ENCODE measurements at regions not wholly inside any gene's neighbourhood (a gene's known extent, or its start where the extent isn't known, plus 50 kb on each side); places are given as distances from the start of the nearest gene placed in this dataset.
"Not testable (repeated sequence)": the region's sequence is repeated elsewhere in the genome, so short reads cannot be mapped to it uniquely, and the experiment has no call there.

GRCh38 chr2:175729049-175729706 lies 272.9 kb downstream of the LNPK start:
- no peaks in the 10 kb centered on the region for H3K36me3 ChIP-seq
- H3K9ac ChIP-seq: no peak overlapping the region
- TF ChIP-seq Cebpa-rat (IDR thresholded peaks at IDR 0.05): no peak
- no peak overlapping the region for H3K27ac ChIP-seq
- H3K27me3 ChIP-seq: no peaks in the 10 kb centered on the region
- no peaks in the 10 kb centered on the region; a peak in 2 of 22 replicates for H3K9me3 ChIP-seq (replicated peaks in 1 of 11)
- no peaks in the 10 kb centered on the region for H4K20me1 ChIP-seq
- no peak overlapping the region for H3K4me3 ChIP-seq
- no peaks in the 10 kb centered on the region for H3K4me1 ChIP-seq
- no peak overlapping the region for H3K4me2 ChIP-seq

DNA sequence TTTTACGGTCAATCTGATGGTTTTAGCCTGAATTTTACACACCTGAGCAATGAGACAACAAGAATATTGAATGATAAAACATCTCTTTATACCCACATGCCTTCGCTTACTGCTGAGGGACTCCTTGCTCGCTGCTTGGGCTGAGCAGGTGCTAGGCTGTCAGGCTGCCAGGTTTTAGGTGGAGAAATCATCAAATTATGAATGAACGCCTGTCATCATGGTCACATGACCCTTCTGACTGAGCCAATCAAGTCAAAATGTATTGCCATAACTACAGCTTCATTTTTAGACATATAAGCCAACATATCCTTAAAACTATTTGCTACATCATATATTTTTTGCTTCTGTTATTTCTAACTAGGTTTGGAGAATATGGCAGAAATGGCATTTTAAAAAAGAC lies 274.0 kb downstream of the LNPK start:
- no peaks in the 10 kb centered on the region for H3K36me3 ChIP-seq
- peaks cover 0 to 4% (median 0%) of the 10 kb centered on the region in 11 experiments; a peak in 3 of 22 replicates for H3K9me3 ChIP-seq (replicated peaks in 1 of 11)
- no peaks in the 10 kb centered on the region for H4K20me1 ChIP-seq
- H3K4me2 ChIP-seq: no peak overlapping the region
- no peak overlapping the region for H3K27ac ChIP-seq
- H3K4me1 ChIP-seq: no peaks in the 10 kb centered on the region
- TF ChIP-seq Cebpa-rat (IDR thresholded peaks at IDR 0.05): no peak
- H3K27me3 ChIP-seq: no peaks in the 10 kb centered on the region
- no peak overlapping the region for H3K9ac ChIP-seq
- no peak overlapping the region for H3K4me3 ChIP-seq

GRCh38 chr2:175726223-175726622 lies 275.8 kb downstream of the LNPK start:
- H3K4me3 ChIP-seq: no peak overlapping the region
- no peak for TF ChIP-seq Cebpa-rat (IDR thresholded peaks at IDR 0.05)

DNA sequence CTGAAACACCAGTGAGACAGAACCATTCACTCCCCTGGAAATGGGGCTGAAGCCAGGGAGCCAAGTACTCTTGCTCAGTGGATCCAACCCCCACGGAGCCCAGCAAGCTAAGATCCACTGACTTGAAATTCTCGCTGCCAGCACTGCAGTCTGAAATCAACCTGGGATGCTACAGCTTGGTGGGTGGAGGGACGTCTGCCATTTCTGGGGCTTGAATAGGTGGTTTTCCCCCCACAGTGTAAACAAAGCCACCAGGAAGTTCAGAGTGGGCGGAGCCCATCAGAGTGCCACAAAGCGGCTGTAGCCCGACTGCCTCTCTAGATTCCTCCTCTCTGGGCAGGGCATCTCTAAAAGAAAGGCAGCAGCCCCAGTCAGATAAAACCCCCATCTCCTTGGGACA lies 292.8 kb downstream of the LNPK start:
- Histone ChIP-seq H3K4me3 (no peak overlapping the region), H3K27me3 (no peaks in the 10 kb centered on the region), H3K9ac (no peak overlapping the region), H3K36me3 (no peaks in the 10 kb centered on the region), H3K4me1 (no peaks in the 10 kb centered on the region), H3K4me2 (no peak overlapping the region), H3K9me3 (replicated peaks in 1 of 11) (peaks cover 0 to 5% (median 0%) of the 10 kb centered on the region in 11 experiments; a peak in 1 of 22 replicates), H3K27ac (no peak overlapping the region), H4K20me1 (no peaks in the 10 kb centered on the region)
- TF ChIP-seq Cebpa-rat (IDR thresholded peaks at IDR 0.05): no peak

More at GRCh38 chr2:175726223-175726622, 275.8 kb downstream of the LNPK start:
- H3K27me3 ChIP-seq: no peaks in the 10 kb centered on the region
- H3K36me3 ChIP-seq: no peaks in the 10 kb centered on the region
- H4K20me1 ChIP-seq: no peaks in the 10 kb centered on the region
- H3K9ac ChIP-seq: no peak overlapping the region
- no peak overlapping the region for H3K27ac ChIP-seq
- peaks cover 0 to 8% (median 0%) of the 10 kb centered on the region in 11 experiments; a peak in 4 of 22 replicates for H3K9me3 ChIP-seq (replicated peaks in 1 of 11)
- no peaks in the 10 kb centered on the region for H3K4me1 ChIP-seq
- H3K4me2 ChIP-seq: no peak overlapping the region

DNA sequence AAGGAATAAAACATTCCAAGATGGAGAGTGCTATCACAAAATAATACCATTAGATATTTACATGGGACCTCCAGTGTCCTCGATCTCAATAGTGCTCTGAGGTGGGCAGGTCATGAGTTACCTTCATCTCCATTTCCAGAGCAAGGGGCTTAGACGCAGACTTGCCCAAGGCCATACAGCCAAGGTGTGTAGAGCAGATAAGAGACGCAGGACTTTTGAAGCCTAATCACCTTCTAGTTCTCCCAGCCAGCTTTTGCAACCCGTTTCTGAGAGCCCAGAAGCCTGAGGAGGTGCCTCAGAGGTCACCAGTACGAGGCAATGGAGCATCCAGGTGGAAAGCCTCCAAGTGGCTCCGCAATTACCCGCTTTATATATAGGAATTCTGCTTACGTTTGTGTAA lies 294.7 kb downstream of the LNPK start:
- no peaks in the 10 kb centered on the region for H4K20me1 ChIP-seq
- H3K4me3 ChIP-seq: no peak overlapping the region
- H3K9ac ChIP-seq: no peak overlapping the region
- H3K4me2 ChIP-seq: no peak overlapping the region
- H3K27me3 ChIP-seq: no peaks in the 10 kb centered on the region
- H3K27ac ChIP-seq: no peak overlapping the region
- no peaks in the 10 kb centered on the region for H3K4me1 ChIP-seq
- H3K36me3 ChIP-seq: no peaks in the 10 kb centered on the region
- TF ChIP-seq Cebpa-rat (IDR thresholded peaks at IDR 0.05): no peak
- H3K9me3 ChIP-seq (replicated peaks in 1 of 11): peaks cover 0 to 5% (median 0%) of the 10 kb centered on the region in 11 experiments; a peak in 1 of 22 replicates

- H3K4me3 ChIP-seq, H3K27me3 ChIP-seq: not testable (repeated sequence)
Measured at GRCh38 chr2:175704568-175704967, 297.5 kb downstream of the LNPK start.

GRCh38 chr2:175698061-175698460 lies 304.0 kb downstream of the LNPK start:
- TF ChIP-seq Cebpa-rat (IDR thresholded peaks at IDR 0.05): no peak
- no peaks in the 10 kb centered on the region for H3K9me3 ChIP-seq (replicated peaks in 1 of 11)
- no peak overlapping the region for H3K9ac ChIP-seq
- H3K27ac ChIP-seq: no peak overlapping the region
- peak overlapping the region in 3 of 11 experiments; percentile 14 to 24 (median 22); a peak in 1 of 22 replicates for H3K4me2 ChIP-seq
- H3K4me3 ChIP-seq: no peak overlapping the region
- no peaks in the 10 kb centered on the region for H3K27me3 ChIP-seq
- peaks cover 0 to 17% (median 7%) of the 10 kb centered on the region in 10 experiments; a peak in 8 of 20 replicates for H3K4me1 ChIP-seq
- no peaks in the 10 kb centered on the region for H4K20me1 ChIP-seq
- H3K36me3 ChIP-seq: no peaks in the 10 kb centered on the region

More at GRCh38 chr2:175704568-175704967, 297.5 kb downstream of the LNPK start:
- not testable (repeated sequence) for H3K36me3 ChIP-seq; H3K27ac ChIP-seq; H3K9me3 ChIP-seq (replicated peaks in 1 of 11); H3K4me1 ChIP-seq; H3K9ac ChIP-seq; H3K4me2 ChIP-seq; H4K20me1 ChIP-seq

DNA sequence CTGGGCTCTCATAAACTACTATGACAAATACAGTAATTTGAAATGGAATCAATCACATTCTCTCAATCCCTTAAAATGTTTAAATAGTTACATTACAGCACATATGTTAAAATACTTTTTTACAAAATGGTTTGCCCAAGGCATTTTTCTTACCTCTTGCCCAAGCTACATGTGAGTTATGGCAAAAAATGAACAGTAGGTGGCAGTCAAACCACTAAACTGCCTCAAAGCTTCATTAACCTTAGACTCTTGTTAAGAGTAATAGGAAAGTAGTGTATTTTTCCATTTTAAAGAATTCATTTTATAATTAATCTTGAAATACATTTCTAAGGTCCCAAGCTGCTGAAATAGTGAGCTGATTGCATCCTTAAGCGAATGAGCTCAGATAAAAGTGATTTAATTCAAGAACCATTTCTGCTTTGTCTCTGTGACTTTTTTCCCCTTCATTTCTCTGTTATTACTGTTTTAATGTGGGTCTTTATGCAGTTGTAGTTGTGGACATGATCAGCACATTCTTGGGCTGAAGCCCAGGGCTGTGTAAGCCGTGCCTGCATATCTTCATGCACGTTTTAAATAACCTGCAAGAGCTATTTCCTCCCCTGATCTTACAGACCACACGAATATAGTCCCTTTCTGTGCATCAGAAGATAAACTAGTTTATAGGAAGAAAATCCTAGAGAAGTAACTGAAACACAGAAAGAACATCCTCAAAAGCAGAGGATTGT lies 311.8 kb downstream of the LNPK start:
- Histone ChIP-seq H3K4me2 (no peak overlapping the region), H3K9ac (no peak overlapping the region), H3K4me3 (no peak overlapping the region), H4K20me1 (no peaks in the 10 kb centered on the region; a peak in 1 of 22 replicates), H3K27ac (no peak overlapping the region), H3K9me3 (replicated peaks in 1 of 11) (no peaks in the 10 kb centered on the region), H3K4me1 (peaks cover 0 to 7% (median 3%) of the 10 kb centered on the region in 10 experiments; a peak in 8 of 20 replicates), H3K27me3 (no peaks in the 10 kb centered on the region), H3K36me3 (no peaks in the 10 kb centered on the region)
- no peak for TF ChIP-seq Cebpa-rat (IDR thresholded peaks at IDR 0.05)

DNA sequence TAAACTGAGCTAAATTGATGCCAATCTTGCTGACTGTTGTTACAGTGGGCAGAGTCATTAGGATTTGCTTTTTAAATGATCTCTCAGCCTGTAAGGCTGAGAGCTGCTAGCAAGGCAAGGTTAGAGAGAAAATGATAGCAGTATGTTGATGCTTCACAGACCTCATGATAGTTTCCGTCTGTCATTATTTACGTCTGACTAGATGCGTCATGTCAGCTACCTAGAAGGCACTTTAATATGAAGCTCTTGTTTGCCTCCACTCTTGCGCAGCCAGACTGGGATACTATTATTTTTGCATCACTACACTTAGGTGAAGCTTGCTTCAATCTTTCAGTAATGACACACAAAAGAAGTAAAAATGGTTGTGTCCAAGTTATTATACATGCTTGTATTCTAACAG lies 313.8 kb downstream of the LNPK start:
- no peaks in the 10 kb centered on the region for H3K4me1 ChIP-seq

More for the DNA sequence above, 313.8 kb downstream of the LNPK start:
- TF ChIP-seq Cebpa-rat (IDR thresholded peaks at IDR 0.05): no peak
- H3K9ac ChIP-seq: no peak overlapping the region
- no peak overlapping the region for H3K4me2 ChIP-seq
- H3K9me3 ChIP-seq (replicated peaks in 1 of 11): no peaks in the 10 kb centered on the region
- H3K36me3 ChIP-seq: no peaks in the 10 kb centered on the region
- no peaks in the 10 kb centered on the region for H3K27me3 ChIP-seq
- no peaks in the 10 kb centered on the region; a peak in 1 of 22 replicates for H4K20me1 ChIP-seq
- H3K4me3 ChIP-seq: no peak overlapping the region
- no peak overlapping the region for H3K27ac ChIP-seq

Data from BLaER1 treated with 17β-estradiol and CSF1 and Interleukin-3, amounts not matched to agents 10 nM and 100 nM (cell line).